GM12891 (cell line): ENCODE measurements at regions not wholly inside any gene's neighbourhood (a gene's known extent, or its start where the extent isn't known, plus 50 kb on each side); places are given as distances from the start of the nearest gene placed in this dataset.

Experiments used
- POLR2A ChIP-seq: IDR thresholded peaks from 2 replicates; pipeline ENCODE4 v1.6.1; 2011; ENCODE audit warnings: low read depth, low read length, control low read depth
- POLR2AphosphoS5 ChIP-seq: IDR thresholded peaks from 2 replicates; pipeline ENCODE4 v1.6.1; 2011; ENCODE audit warnings: low read depth, low read length, control low read depth
- POU2F2 ChIP-seq: IDR thresholded peaks from 2 replicates; pipeline ENCODE4 v1.6.1; 2011; ENCODE audit warnings: low read depth, mild to moderate bottlenecking, control low read depth, low read length, moderate library complexity
- TAF1 ChIP-seq: IDR thresholded peaks from 2 replicates; pipeline ENCODE4 v1.6.1; 2011; ENCODE audit warnings: low read depth, low read length, control low read depth

- no peak for TF ChIP-seq TAF1
- TF ChIP-seq POLR2AphosphoS5 = no peak
- no peak for TF ChIP-seq POU2F2
- no peak for TF ChIP-seq POLR2A
These were observed 367.2 kb downstream of the EMP1 start for GRCh38 chr12:13563743-13564125.
